HG03097 (cell line): ENCODE measurements at regions not wholly inside any gene's neighbourhood (a gene's known extent, or its start where the extent isn't known, plus 50 kb on each side); places are given as distances from the start of the nearest gene placed in this dataset.

ENCODE experiments used
- ATAC-seq: cut with Tn5 transposase; IDR thresholded peaks from one replicate; pipeline ENCODE4 v1.9.1; 2021; ENCODE audit not compliant: unreplicated experiment, low FRiP score

GRCh38 chr9:107992271-107992670 lies 502.7 kb upstream of the KLF4 start:
- ATAC-seq, result no peak

GRCh38 chr9:107991581-107991980 lies 502.0 kb upstream of the KLF4 start:
- ATAC-seq, result no peak

- no peak for ATAC-seq
Observed at GRCh38 chr9:107989544-107989943, 500.0 kb upstream of the KLF4 start.

GRCh38 chr9:107989099-107989498 lies 499.5 kb upstream of the KLF4 start:
- no peak for ATAC-seq

GRCh38 chr9:107984956-107985355 lies 495.4 kb upstream of the KLF4 start:
- ATAC-seq, result no peak

- no peak for ATAC-seq
Observed at GRCh38 chr9:107983762-107984161, 494.2 kb upstream of the KLF4 start.

- no peak for ATAC-seq
Observed at GRCh38 chr9:107983181-107983603, 493.6 kb upstream of the KLF4 start.

- ATAC-seq, result no peak
Observed at GRCh38 chr9:107982745-107983144, 493.2 kb upstream of the KLF4 start.

- ATAC-seq, result no peak
Observed at GRCh38 chr9:107982001-107982400, 492.4 kb upstream of the KLF4 start.

GRCh38 chr9:107980984-107981383 lies 491.4 kb upstream of the KLF4 start:
- no peak for ATAC-seq

GRCh38 chr9:107976767-107977166 lies 487.2 kb upstream of the KLF4 start:
- ATAC-seq, result no peak

GRCh38 chr9:107975426-107976010 lies 485.9 kb upstream of the KLF4 start:
- ATAC-seq, result no peak

- no peak for ATAC-seq
Observed at GRCh38 chr9:107973451-107973850, 483.9 kb upstream of the KLF4 start.

- no peak for ATAC-seq
Observed at GRCh38 chr9:107972346-107972745, 482.8 kb upstream of the KLF4 start.

GRCh38 chr9:107971241-107971640 lies 481.7 kb upstream of the KLF4 start:
- no peak for ATAC-seq

- ATAC-seq, result no peak
Observed at GRCh38 chr9:107970726-107971125, 481.2 kb upstream of the KLF4 start.

GRCh38 chr9:107969727-107970126 lies 480.2 kb upstream of the KLF4 start:
- ATAC-seq, result no peak

GRCh38 chr9:107969141-107969540 lies 479.6 kb upstream of the KLF4 start:
- no peak for ATAC-seq

- no peak for ATAC-seq
Observed at GRCh38 chr9:107963246-107963645, 473.7 kb upstream of the KLF4 start.

GRCh38 chr9:107960916-107961315 lies 471.3 kb upstream of the KLF4 start:
- no peak for ATAC-seq

- no peak for ATAC-seq
Observed at GRCh38 chr9:107954312-107954711, 464.7 kb upstream of the KLF4 start.

- no peak for ATAC-seq
Observed at GRCh38 chr9:107953556-107954125, 464.1 kb upstream of the KLF4 start.

- ATAC-seq, result no peak
Observed at GRCh38 chr9:107952773-107953172, 463.2 kb upstream of the KLF4 start.
